ENCODE measurements at regions not wholly inside any gene's neighbourhood (a gene's known extent, or its start where the extent isn't known, plus 50 kb on each side); places are given as distances from the start of the nearest gene placed in this dataset.
A peak's percentile ranks its signal among the peaks of the same experiment; 100 is the strongest.

DNA sequence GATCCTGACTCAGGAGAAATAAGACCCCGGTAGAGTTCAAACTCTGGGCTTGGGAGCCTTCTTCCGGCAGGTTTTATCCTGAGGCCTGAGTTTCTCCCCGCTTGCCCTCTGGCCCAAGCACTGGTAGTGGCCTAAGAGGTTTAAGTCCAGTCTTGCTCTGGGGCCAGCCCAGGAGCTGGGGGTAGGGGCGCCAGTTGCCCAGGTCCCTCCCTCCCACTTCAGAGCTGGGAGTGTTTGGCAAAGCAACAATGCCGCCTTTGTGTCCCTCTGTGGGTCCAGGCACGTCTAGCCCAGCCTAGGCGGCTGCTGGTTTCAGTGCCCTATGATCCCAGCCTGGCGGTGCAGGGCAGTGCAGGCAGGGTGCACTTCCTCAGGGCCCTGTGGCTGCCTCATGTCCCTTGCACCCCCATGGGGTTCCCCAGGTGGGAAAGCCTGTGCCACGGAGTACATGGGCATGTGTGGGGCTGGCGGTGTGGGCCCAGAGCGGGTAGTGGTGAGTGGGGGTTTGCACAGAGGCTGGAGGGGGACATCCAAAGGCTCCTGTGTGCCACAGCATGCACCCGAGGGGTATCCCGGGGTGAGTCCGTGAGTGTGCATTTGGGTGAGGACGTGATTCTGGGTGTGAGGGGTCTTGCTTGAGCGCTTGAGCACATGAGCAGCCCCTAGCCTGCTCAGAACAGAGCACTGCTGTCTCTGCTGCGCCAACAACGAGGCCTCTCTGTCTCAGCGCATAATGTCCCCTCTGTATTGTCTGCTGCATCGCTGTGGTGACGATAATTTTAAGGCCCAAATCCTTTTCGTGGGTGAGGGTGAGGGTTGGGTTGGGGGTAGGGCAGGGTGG is 61.7 kb upstream of the PSD2 start:
- no peak for DNase-seq (ENCODE audit: low spot score)

DNA sequence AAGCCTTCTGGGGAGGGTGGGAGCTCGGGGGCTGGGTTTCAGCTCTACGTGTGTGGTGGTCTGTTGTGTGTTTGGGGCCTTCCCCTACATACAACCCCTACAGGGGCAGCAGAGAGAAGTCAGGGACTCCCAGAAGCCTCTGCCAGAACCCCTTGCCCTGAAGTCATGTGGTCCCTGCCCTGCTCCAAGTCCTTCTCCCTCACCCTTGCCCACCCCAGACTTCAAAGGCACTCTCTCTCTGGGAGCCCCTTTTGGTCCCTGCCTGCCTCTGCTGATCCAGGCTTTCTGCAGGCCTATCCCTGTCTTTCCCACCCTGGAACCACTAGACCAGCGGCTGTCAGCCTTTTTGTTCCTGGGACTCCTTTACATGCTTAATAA is 61.1 kb upstream of the PSD2 start:
- no peak for DNase-seq (ENCODE audit: low spot score)

DNA sequence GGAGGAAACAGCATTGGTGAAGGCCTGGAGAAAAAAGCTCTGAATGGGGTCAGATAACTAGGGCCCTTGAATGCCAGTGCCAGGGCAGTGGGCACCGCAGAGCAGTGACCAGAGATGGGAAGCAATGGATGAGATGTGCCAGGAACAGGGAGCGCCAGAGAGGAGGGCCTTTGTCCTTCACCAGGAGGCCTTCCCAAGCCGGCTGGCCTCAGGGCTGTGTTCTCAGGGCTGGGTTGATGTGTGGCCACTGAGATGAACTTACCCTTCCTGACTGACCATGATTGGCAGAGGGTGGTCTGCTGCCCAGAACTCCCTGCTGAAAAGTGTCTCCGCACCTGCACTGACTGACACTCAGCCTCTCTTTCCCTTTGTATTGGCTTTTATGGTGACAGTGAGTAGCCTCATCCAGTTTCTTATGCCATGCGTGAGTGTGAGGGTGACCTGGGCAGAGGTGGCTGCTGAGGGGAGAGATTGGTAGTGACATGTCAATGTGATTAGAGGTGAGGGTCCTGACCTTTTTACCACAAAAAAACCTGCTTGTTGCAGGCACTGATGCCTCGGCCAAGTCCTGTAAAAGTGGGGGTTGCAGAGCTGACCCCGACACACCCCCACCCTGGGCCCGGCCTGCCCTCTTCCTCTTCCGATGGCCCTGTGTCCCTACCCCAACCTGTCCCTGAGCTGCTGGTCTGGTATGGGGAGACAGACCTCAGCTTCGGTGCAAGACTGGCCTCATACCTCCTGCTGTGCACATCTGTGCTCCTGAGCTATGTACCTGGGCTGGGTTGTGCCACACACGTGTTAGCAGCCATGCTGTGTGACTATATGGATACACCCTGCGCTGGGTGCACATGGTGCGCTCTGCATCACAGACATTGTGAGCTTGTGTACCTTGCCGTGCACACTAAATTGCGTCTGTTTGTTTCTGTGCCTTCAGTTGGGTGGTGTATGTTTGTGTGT is 57.1 kb upstream of the PSD2 start:
- no peak for DNase-seq (ENCODE audit: low spot score)

DNA sequence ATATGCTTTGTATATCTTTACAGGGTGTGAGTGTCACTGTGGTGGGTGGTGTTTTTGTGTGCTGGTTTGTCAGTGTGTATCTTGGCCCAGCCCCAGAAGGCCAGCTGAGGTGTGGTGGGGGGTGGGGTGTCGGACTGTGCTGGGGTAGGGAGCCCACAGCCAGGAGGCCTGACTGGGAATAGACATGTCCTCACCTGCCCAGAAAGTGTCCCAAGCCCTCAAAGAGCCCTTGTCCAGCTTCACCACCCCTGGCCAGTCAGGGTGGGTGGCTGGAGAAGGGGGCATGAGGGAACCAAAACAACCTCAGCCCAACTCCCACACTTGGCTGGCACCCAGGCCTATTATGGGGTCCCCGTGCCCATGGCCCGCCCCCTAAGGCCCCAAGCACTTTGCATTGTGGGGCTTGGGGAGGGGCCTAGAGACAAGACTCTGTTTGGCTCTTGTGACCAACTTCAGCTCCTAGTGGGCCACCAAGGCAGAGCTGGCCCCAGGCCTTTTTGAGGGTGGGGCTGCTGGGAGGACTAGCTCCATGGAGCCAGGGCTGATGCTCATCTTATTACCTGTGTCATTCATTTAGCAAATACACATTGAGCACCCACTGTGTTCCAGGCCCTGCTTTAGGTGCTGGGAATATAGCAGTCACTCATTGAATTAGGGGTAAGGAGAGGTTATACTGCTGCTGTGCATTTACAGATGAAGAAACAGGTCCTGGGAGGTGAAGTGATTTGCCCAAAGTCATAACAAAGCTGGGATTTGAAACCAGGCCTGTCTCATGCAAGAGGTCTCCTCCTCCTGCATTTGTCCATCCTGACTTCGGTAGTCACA is 56.2 kb upstream of the PSD2 start:
- no peak for DNase-seq (ENCODE audit: low spot score)

DNA sequence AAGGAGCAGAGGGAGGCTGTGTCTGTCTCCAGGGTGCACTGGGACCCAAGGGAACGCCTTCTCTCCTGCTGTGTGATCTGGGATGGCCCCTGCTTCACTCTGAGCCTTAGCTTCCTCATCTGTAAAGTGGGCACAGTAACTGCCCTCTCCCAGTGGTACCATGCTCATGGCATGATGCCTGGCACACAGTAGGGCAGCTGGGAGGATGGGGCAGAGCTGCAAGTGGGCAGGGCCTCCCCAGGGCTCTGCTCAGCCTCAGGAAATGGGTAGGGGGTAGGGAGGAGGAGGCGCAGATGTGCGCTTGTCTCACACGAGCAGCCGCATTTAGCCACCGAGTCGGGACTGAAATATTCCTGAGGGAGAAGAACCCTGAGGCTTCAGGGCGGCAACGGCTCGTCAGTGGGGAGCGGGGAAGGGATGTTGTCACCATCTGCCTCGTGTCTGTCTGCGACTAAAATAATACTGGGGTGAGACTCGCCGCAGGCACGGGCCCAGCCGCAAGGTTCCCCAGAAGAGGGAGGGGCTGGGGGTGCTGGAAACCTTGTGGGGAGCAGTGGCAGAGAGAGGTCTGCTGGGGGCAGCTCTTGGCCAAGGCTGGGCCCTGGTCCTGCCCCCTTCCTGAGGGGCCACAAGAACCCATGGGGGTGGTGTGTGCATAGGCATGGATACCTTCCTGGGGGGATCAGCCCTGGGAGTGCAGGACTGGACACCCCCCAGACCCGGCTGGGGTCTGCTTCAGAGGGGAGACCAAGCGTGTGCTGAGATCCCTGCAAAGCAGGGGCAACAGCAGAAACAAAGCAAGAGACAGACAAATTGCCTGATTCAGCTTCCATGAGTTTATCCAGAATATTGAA is 55.2 kb upstream of the PSD2 start:
- DNase-seq (ENCODE audit: low spot score) = no peak

DNA sequence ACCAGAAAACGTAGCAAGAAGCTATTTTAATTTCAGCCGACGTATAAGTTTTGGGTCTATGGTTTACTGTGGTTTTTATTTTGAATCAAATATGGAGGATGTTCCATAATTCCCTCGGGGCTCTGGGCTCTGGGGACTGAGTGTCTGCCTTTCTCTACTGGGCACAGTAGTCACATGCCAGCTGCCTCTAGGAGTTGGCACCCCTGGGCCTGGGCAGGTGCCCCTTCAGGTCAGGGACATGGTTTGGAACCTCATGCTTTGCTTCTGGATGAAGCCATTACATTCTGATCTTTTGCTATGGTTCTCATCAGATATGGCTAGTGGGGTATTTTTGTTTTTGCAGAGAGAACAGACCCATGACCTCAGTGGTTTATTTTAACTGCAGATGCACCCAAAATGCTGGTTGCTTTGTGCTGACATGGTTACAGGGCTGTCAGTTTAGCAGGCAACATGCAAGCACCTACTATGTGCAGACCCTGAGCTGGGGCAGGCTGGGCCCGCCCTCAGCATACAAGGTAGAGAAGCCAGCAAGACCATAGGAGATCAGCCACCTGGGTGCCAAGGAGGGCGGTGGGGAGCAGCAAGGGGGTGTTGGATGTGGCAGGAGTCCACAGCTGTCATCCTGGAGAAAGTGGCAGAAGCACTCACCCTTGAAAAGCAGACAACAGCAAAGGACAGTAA is 54.5 kb upstream of the PSD2 start:
- DNase-seq (ENCODE audit: low spot score) = no peak

DNA sequence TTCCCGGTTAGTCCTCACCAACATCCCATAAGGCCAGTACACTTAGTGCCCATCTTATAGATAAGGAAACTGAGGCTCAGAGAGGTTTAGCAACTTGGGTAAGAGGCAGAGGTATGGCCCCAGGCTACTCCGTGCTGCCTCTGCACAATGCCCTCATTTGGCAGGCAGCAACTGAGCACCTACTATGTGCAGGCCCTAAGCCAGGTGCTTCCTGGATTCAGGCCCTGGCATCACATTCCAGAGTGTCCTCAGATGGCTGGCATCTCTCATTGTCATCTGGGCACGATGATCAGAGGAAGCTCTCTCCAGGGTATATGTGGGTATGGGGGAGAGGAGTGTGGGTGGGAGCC is 53.8 kb upstream of the PSD2 start:
- DNase-seq (ENCODE audit: low spot score) = no peak

DNA sequence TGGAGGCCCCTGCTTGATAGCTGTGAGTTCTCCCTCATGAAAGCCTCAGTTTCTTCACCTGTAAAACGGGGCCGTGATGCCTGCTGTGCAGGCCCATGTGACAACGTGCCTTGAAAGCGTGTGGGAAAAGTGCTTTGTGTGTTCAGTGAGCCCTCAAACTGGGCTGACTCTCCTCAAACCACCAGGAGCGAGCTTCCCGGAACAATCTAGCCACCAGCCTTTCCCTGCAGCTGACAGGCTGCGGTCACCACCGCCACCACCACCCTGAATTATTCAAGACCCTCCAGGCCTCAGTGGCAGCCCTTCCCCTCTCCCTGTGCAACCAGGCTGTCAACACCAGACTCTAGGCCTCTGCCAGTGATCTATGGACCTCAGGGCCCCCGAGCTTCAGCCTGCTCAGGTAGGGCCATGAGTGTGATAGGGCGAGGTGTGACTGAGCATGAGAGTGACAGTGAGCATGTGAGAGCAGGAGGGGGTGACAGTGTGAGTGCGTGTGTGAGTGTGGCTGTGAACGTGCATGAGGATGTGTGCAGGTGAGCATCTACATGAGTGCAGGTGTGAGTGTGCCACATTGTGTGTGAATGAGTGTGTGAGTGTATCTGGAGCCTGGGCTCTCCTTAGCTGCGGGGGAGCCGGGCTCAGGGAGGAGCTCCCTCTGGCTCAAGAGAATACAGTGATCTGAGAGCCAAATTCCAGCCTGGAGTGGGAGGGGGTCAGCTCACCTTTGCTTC is 53.3 kb upstream of the PSD2 start:
- no peak for DNase-seq (ENCODE audit: low spot score)

DNA sequence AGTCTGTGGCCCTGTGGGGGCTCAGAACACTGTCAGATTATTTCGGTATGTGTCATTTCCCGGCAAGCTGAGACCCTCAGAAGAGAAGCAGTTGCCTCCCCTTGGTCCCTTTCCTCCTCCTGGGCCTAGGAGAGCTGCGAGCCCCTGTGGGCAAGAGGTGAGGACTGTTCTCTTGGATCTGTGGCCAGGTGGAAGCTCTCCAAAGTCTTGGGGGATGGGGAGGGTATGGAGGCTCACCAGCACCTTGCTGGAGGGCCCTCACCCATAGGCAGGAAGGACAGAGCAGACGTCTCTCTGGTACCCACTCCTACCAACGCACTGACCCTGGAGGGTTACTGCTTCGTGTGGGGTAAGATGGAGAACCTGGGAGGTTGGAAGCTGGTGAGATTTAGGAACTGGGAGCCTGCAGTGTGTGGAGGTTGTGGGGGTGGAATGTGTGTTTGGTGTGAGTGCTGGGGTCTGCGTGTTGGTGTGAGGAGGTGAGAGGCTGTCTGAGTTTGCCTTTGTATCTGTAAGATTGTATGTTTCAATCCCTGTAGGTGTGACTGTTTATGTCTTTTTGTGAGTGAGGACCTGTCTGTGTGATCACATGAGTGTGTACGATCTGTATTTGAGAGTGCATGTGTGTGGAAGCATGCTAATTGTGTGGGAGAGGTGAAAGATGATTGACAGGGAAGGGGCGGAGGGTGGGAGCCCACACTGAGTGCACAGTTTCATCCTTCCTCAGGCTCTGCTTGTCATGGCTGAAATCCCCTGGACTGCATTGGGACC is 52.4 kb upstream of the PSD2 start:
- no peak for DNase-seq (ENCODE audit: low spot score)

DNA sequence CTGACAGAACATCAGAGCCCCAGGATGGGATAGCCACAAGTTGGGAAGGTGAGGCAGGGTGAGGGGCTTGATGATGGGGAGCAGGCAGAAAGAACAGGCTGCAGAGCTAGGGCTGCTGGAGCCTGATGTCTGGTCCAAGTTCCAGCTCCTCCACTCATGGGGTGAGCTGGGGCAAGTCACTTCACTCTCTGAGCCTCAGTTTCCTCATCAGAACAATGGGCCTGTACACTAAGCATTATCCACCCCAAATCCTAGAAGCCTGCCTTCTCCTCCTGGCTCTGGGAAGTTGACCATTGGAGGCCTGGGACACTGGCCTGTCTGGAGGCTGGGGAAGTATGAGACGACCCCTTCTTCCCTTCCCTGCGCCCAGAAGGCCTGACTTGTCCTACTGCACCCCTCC is 51.8 kb upstream of the PSD2 start:
- DNase-seq (ENCODE audit: low spot score) = no peak

DNA sequence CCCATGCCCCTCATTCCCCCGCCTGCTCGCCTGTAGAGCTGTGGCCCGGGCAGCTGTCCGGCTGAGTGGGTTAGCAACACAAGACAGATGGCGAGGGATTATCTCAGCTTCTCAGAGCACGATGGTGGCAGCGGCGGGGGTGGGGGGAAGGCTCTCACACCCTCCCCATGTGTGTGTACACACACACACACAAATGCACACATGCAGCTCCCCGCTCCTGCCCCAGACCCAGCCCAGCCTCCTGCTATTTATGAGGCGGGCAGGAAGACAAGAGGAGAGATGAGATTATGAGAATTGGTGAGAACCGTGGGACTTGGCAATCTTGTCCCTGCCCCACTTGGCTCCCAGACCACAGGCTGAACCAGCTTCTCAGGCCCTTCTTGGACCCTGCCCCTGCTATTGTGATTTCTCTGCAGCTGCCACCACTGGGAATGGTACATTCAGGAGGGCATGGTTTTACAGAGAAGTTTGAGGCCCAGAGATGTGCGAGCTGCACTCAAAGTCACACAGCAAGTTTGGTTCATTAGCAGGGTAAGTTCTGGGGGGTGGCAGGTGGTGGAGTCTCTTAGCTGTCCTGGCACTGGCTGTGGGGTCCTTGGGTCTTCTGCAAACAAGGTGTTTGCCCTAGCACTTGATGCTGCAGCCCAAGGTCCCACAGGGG is 51.0 kb upstream of the PSD2 start:
- DNase-seq (ENCODE audit: low spot score) = no peak

DNA sequence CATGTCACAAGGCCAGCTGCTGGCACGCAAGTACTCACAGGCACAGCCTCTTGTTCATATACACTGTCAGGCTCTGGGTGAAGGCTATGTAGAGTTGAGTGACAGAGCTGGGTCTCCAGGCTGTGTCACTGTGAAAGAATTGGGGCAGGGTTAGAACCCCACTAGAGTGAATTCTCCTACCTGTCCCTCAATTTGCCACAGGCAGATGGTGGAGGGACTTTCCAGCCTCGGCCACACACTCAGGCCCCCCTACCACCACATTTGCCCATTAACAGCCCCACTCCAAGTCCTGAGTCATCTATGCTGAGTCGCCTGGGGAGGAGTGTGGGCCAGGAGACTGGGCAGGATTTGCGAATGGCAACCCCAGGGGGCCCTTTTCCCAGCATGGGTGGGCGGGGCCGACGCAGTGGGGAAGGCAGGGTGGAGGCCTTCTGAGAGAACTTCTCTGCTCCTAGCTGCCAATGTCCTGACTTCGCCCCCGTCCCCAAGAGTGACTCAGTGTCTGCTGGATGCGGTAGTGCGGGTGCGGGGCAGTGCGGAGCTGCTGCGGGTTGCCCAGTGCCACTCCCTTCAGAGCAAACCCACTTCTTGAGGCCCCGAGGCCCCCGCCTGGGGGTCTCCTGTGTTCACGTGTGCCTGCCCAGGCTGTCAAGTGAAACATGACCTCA is 50.3 kb upstream of the PSD2 start:
- DNase-seq (ENCODE audit: low spot score) = peak; percentile 72

DNA sequence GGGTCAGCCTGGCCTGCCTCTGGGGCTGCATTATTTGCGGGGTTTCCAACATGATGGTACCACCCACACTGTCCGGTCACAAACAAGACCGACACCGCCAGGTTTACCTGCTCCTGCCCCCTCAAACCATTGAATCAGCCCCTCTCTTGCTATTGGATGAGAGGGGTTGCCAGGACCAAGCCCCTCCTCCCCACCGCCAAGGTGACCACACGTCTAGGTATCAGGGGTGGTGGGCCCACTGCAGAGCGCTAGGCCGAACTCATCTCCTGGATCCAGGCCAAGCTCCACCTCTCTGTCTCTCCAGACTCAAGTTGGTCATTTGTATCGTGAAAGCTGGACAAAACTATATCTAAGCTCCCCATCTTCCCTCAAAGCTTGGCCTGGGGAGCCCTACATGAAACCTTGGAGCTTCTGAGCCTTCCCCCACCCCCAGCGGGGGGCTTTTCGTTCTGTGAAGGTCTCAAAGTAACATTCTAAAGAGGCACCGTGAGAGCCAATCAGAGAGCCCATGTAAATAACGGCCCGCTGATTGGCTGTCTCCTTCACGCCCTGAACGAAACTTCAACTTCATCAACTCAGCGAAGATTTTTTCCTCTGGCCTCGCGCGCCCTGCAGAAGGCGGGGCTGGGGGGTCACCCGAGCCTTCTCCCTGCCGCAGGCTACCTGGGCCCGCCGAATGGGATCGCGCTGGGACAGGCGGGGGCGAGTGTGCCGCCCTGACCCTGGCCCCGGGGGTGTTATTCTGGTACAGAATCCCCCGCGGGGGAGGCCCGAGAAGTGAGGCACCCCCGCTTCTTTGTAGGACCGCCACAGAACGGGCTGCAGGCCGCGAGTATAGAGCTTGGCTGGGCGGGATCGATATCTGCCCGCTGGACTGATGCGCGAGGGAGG is 49.6 kb upstream of the PSD2 start:
- peak; percentile 91 for DNase-seq (ENCODE audit: low spot score)
